DOHH2 (cell line): ENCODE measurements at regions not wholly inside any gene's neighbourhood (a gene's known extent, or its start where the extent isn't known, plus 50 kb on each side); places are given as distances from the start of the nearest gene placed in this dataset.

Experiments used
- EZH2phosphoT487 ChIP-seq: fragments of 200-600 bp; sonication (generic); IDR thresholded peaks from 2 replicates; pipeline ENCODE4 v1.6.1; 2017; ENCODE audit warnings: borderline replicate concordance, mild to moderate bottlenecking, antibody characterized with exemption, low read length, moderate library complexity, mixed read lengths
- TF ChIP-seq, protein P1 (sequence below): fragments of 200-600 bp; sonication (generic); IDR thresholded peaks from one replicate; pipeline ENCODE4 v1.5.1; 2014; ENCODE audit warnings: antibody characterized with exemption, mild to moderate bottlenecking, low read depth, low read length; ENCODE audit not compliant: poor library complexity, severe bottlenecking

DNA sequence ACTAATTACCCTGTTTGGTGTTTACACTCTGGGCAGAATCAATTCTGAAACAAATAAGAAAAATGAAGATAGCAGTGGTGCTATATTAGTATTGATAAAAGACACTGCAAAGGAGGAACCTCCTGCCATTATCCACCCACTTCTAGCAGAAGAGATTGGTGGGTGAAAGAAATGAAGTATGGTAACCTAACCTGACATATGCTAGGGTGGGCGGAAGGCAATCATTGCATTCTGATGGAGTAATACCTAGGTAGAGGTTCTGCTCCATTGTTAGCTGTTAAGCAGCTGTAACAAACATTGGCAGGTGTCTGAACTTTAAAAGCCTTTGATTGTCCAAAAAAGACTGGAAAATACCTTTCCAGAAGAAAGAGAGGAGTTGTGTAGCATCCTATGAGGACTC is 95.9 kb downstream of the OTUD1 start:
- TF ChIP-seq, protein P1, sequence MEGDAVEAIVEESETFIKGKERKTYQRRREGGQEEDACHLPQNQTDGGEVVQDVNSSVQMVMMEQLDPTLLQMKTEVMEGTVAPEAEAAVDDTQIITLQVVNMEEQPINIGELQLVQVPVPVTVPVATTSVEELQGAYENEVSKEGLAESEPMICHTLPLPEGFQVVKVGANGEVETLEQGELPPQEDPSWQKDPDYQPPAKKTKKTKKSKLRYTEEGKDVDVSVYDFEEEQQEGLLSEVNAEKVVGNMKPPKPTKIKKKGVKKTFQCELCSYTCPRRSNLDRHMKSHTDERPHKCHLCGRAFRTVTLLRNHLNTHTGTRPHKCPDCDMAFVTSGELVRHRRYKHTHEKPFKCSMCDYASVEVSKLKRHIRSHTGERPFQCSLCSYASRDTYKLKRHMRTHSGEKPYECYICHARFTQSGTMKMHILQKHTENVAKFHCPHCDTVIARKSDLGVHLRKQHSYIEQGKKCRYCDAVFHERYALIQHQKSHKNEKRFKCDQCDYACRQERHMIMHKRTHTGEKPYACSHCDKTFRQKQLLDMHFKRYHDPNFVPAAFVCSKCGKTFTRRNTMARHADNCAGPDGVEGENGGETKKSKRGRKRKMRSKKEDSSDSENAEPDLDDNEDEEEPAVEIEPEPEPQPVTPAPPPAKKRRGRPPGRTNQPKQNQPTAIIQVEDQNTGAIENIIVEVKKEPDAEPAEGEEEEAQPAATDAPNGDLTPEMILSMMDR = no peak
- no peak for TF ChIP-seq EZH2phosphoT487
